HG03439 (cell line): ENCODE measurements at regions not wholly inside any gene's neighbourhood (a gene's known extent, or its start where the extent isn't known, plus 50 kb on each side); places are given as distances from the start of the nearest gene placed in this dataset.
"Not testable (repeated sequence)": the region's sequence is repeated elsewhere in the genome, so short reads cannot be mapped to it uniquely, and the experiment has no call there.

Experiments
- ATAC-seq: cut with Tn5 transposase; IDR thresholded peaks from one replicate; pipeline ENCODE4 v1.9.1; 2021; ENCODE audit warnings: mild to moderate bottlenecking, moderate library complexity; ENCODE audit not compliant: unreplicated experiment

DNA sequence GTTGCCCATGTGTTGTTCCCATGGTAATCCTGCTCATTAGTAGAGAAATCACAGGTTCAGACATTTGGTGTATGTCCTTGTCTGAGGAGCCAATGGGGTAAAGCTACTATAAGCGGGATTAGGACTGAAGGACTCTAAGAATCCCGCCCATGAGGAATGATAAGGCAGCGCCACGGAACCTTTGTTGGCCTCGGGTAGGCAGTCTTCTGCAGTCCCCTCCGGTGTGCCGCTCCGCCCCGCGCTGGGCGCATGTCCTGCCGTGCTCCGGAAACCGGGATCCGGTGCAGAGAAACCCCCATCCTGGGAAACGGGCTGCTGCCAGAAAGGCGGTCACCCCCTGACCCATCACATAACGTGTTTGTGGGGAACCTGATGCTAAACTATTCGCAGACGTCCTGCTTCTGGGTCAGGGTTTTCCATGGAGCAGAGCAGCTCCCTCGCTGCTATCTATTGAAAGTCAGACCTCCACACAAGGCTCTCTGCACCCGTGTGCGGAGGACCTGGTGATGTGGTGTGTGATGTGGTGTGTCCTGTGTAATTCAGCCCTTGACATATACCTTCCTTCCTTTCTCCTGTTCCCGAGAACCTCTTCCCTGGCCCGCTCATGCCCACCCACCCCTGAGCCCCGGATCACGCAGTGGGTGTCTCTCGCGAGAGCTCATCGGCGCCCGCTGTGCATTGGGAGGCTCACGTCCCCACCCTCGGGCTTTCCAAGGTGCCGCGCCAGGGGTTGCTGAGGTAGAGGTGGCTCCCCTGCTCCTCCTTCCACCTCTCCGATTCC lies 220.8 kb upstream of the HSFY1 start:
- peak; percentile 56 for ATAC-seq

DNA sequence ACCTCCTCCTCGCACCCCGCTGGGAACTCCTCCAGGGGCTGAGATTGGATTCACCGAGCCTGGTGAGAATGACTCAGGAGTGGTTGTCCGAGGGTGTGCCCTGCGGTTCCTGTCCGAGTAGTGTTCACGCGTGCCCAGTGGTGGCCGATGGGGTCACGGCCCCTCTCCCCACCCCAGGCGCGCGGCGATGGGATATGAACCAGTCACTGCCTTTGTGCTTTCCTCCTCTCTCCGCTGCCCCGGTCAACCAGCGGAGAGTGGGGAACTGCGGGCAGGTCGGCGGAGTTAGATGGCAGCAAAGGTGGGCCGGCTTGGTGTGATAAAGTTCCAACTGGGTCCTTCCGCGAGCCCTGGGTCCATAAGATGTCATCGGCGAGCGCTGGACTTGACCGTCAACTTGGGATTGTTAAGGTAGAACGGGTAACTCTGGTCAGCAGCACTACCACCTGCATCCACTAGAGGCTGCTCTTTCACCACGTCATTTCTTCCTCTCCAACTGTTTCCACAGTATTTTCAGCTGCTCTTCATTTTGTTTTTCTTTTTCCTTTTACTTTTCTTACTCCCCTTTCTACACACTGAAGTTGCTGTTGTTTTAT lies 220.1 kb upstream of the HSFY1 start:
- peak; percentile 74 for ATAC-seq

DNA sequence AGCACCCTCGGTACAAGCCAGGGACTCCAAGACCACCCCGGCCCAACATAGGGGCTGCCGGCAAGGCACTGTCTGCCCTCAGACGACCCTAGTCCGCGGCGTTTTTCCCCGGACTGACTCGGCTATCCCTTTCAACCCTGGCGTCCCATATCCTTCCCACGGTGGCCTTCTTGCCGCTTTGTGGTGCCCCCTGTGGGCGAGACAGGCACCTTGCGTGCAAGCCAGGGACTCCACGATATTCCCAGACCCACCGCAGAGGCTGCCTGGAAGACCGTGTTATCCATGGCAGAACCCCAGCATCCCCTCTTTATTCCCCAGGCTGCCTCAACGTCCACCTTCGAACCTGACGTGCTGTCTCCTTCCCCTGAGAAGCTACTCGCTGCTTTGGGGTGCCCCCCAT lies 204.0 kb upstream of the HSFY1 start:
- not testable (repeated sequence) for ATAC-seq
